Prostate gland (tissue), 2 donors: ENCODE measurements at regions not wholly inside any gene's neighbourhood (a gene's known extent, or its start where the extent isn't known, plus 50 kb on each side); places are given as distances from the start of the nearest gene placed in this dataset.

Experiments used
- CTCF ChIP-seq, 4 experiments: fragments of 200-600 bp in 2 of 4; fragments of 450-650 bp in 2 of 4; sonication (generic) in 2 of 4; IDR thresholded peaks; 1 replicate in 3 of 4; 2 replicates in 1 of 4; pipeline ENCODE4 v1.5.1; 2016 to 2019; ENCODE audit warnings: antibody characterized with exemption in 4 of 4, mild to moderate bottlenecking in 2 of 4, moderate library complexity in 2 of 4
- POLR2A ChIP-seq: fragments of 450-650 bp; IDR thresholded peaks from one replicate; pipeline ENCODE4 v1.6.1; 2016; ENCODE audit warnings: antibody characterized with exemption, mild to moderate bottlenecking
- POLR2AphosphoS5 ChIP-seq: sonication (generic); formaldehyde crosslinking; IDR thresholded peaks from one replicate; pipeline ENCODE4 v1.6.1; 2017; ENCODE audit warnings: antibody characterized with exemption

GRCh38 chr15:57773051-57773450 lies 66.5 kb downstream of the POLR2M start:
- no peak for TF ChIP-seq CTCF (IDR thresholded peaks at IDR 0.05)
- no peak for TF ChIP-seq POLR2AphosphoS5
- TF ChIP-seq POLR2A: no peak
